ENCODE measurements at regions not wholly inside any gene's neighbourhood (a gene's known extent, or its start where the extent isn't known, plus 50 kb on each side); places are given as distances from the start of the nearest gene placed in this dataset.

GRCh38 chr20:57930351-57930750 lies 220.5 kb upstream of the PMEPA1 start:
- no peak overlapping the region for H3K27ac ChIP-seq (ENCODE audit: insufficient read depth, low read depth, low read length)
- no peaks in the 10 kb centered on the region for H3K9me3 ChIP-seq (replicated peaks; ENCODE audit: control insufficient read depth, insufficient read depth, low read length)
- no peak overlapping the region for H3K4me2 ChIP-seq (ENCODE audit: insufficient read depth, low read length)
- FAIRE-seq (no peak), DNase-seq (ENCODE audit: low read depth, low spot score) (no peak)
- H3K27me3 ChIP-seq (ENCODE audit: control insufficient read depth in 2 of 2, insufficient read depth in 2 of 2, low read length in 2 of 2) = no peaks in the 10 kb centered on the region
- POLR2A ChIA-PET = no interaction called here
- intact Hi-C loops (cut with micrococcal nuclease) (no loop called here), dilution Hi-C loops (cut with MboI; ENCODE audit: extremely low pct_ligation_motif_present, low sequenced_read_pairs) (no loop called here)
- H4K20me1 ChIP-seq (replicated peaks; ENCODE audit: control insufficient read depth, extremely low read depth, insufficient read depth, low read length) = no peaks in the 10 kb centered on the region
- no peak overlapping the region for H3K9ac ChIP-seq (replicated peaks; ENCODE audit: extremely low read depth, insufficient read depth, low read length)
- no peak overlapping the region for H3K4me3 ChIP-seq (replicated peaks in 1 of 3; ENCODE audit: insufficient read depth in 1 of 3, low read depth in 1 of 3, low read length in 3 of 3)
- CTCF ChIA-PET = interaction anchor here (1.4 to 1.5 kb wide), 2 partner anchors 9 to 157 kb away, joined by 3 to 4 read pairs; no protein-coding TSS in a partner anchor
- no peak overlapping the region for H2AFZ ChIP-seq (ENCODE audit: low read depth, low read length)
- TF ChIP-seq GATA2 (IDR thresholded peaks at IDR 0.05; ENCODE audit: insufficient read depth, insufficient read length, low read depth, low read length) (no peak), MAX (IDR thresholded peaks at IDR 0.05; ENCODE audit: insufficient read depth, insufficient read length) (no peak), FOS (IDR thresholded peaks at IDR 0.05; ENCODE audit: borderline replicate concordance, insufficient read depth, low read length) (no peak), POLR2A (IDR thresholded peaks at IDR 0.05; ENCODE audit: low read depth, low read length) (no peak), JUN (IDR thresholded peaks at IDR 0.05; ENCODE audit: borderline replicate concordance, insufficient read depth, insufficient read length, low read depth) (no peak), CTCF (IDR thresholded peaks at IDR 0.05; ENCODE audit: extremely low read depth in 1 of 2, insufficient read depth in 1 of 2, low read depth in 1 of 2, low read length in 2 of 2) (no peak), EZH2 (IDR thresholded peaks at IDR 0.05; ENCODE audit: borderline replicate concordance, low read depth, low read length, severe bottlenecking) (no peak), POLR2AphosphoS5 (IDR thresholded peaks at IDR 0.05; ENCODE audit: insufficient read depth, low read depth, low read length) (no peak), MYC (IDR thresholded peaks at IDR 0.05; ENCODE audit: low read depth, low read length) (no peak)
- BruUV-seq (replicated peaks) = no TSS peak
- H3K36me3 ChIP-seq (ENCODE audit: control insufficient read depth in 2 of 2, extremely low read depth in 1 of 2, insufficient read depth in 2 of 2, low read length in 2 of 2) = no peaks in the 10 kb centered on the region
- H3K4me1 ChIP-seq (ENCODE audit: control insufficient read depth, extremely low read depth, insufficient read depth, low read length) = no peaks in the 10 kb centered on the region
- no peaks in the 10 kb centered on the region for H3K79me2 ChIP-seq (ENCODE audit: control insufficient read depth, insufficient read depth, low read length)
- H3K9me1 ChIP-seq (replicated peaks; ENCODE audit: control insufficient read depth, extremely low read depth, insufficient read depth, low read length) = no peaks in the 10 kb centered on the region
